ENCODE measurements at regions not wholly inside any gene's neighbourhood (a gene's known extent, or its start where the extent isn't known, plus 50 kb on each side); places are given as distances from the start of the nearest gene placed in this dataset.

GRCh38 chr4:177119691-177120090 lies 190.0 kb upstream of the NEIL3 start:
- in situ Hi-C loops (cut with HindIII; ENCODE audit: low pct_ligation_motif_present, low pct_unique_long_range_greater_than_20kb, low sequenced_read_pairs) = no loop called here
- no peak for DNase-seq

- in situ Hi-C loops (cut with HindIII; ENCODE audit: low pct_ligation_motif_present, low pct_unique_long_range_greater_than_20kb, low sequenced_read_pairs) = no loop called here
Measured at GRCh38 chr4:177123811-177124210, 185.9 kb upstream of the NEIL3 start.

GRCh38 chr4:177124349-177125064 lies 185.2 kb upstream of the NEIL3 start:
- no peak for DNase-seq
- in situ Hi-C loops (cut with HindIII; ENCODE audit: low pct_ligation_motif_present, low pct_unique_long_range_greater_than_20kb, low sequenced_read_pairs) = no loop called here

More at GRCh38 chr4:177123811-177124210, 185.9 kb upstream of the NEIL3 start:
- no peak for DNase-seq

- in situ Hi-C loops (cut with HindIII; ENCODE audit: low pct_ligation_motif_present, low pct_unique_long_range_greater_than_20kb, low sequenced_read_pairs) = no loop called here
- DNase-seq = no peak
Measured at GRCh38 chr4:177125656-177126055, 184.0 kb upstream of the NEIL3 start.

GRCh38 chr4:177127658-177128057 lies 182.0 kb upstream of the NEIL3 start:
- DNase-seq = no peak
- in situ Hi-C loops (cut with HindIII; ENCODE audit: low pct_ligation_motif_present, low pct_unique_long_range_greater_than_20kb, low sequenced_read_pairs) = no loop called here

- in situ Hi-C loops (cut with HindIII; ENCODE audit: low pct_ligation_motif_present, low pct_unique_long_range_greater_than_20kb, low sequenced_read_pairs) = no loop called here
- DNase-seq = no peak
Measured at GRCh38 chr4:177128306-177128705, 181.4 kb upstream of the NEIL3 start.

GRCh38 chr4:177131736-177132135 lies 177.9 kb upstream of the NEIL3 start:
- in situ Hi-C loops (cut with HindIII; ENCODE audit: low pct_ligation_motif_present, low pct_unique_long_range_greater_than_20kb, low sequenced_read_pairs) = no loop called here
- DNase-seq = no peak

- in situ Hi-C loops (cut with HindIII; ENCODE audit: low pct_ligation_motif_present, low pct_unique_long_range_greater_than_20kb, low sequenced_read_pairs) = no loop called here
- DNase-seq = no peak
Measured at GRCh38 chr4:177147668-177148067, 162.0 kb upstream of the NEIL3 start.

- in situ Hi-C loops (cut with HindIII; ENCODE audit: low pct_ligation_motif_present, low pct_unique_long_range_greater_than_20kb, low sequenced_read_pairs) = no loop called here
- DNase-seq = no peak
Measured at GRCh38 chr4:177155454-177155853, 154.2 kb upstream of the NEIL3 start.

GRCh38 chr4:177159600-177159999 lies 150.1 kb upstream of the NEIL3 start:
- in situ Hi-C loops (cut with HindIII; ENCODE audit: low pct_ligation_motif_present, low pct_unique_long_range_greater_than_20kb, low sequenced_read_pairs) = no loop called here
- no peak for DNase-seq

- in situ Hi-C loops (cut with HindIII; ENCODE audit: low pct_ligation_motif_present, low pct_unique_long_range_greater_than_20kb, low sequenced_read_pairs) = no loop called here
- no peak for DNase-seq
Measured at GRCh38 chr4:177161781-177162180, 147.9 kb upstream of the NEIL3 start.

GRCh38 chr4:177163532-177163931 lies 146.1 kb upstream of the NEIL3 start:
- in situ Hi-C loops (cut with HindIII; ENCODE audit: low pct_ligation_motif_present, low pct_unique_long_range_greater_than_20kb, low sequenced_read_pairs) = no loop called here
- no peak for DNase-seq

- DNase-seq = no peak
- in situ Hi-C loops (cut with HindIII; ENCODE audit: low pct_ligation_motif_present, low pct_unique_long_range_greater_than_20kb, low sequenced_read_pairs) = no loop called here
Measured at GRCh38 chr4:177171588-177171987, 138.1 kb upstream of the NEIL3 start.

- in situ Hi-C loops (cut with HindIII; ENCODE audit: low pct_ligation_motif_present, low pct_unique_long_range_greater_than_20kb, low sequenced_read_pairs) = no loop called here
- no peak for DNase-seq
Measured at GRCh38 chr4:177175473-177175872, 134.2 kb upstream of the NEIL3 start.

- no peak for DNase-seq
- in situ Hi-C loops (cut with HindIII; ENCODE audit: low pct_ligation_motif_present, low pct_unique_long_range_greater_than_20kb, low sequenced_read_pairs) = no loop called here
Measured at GRCh38 chr4:177177541-177178081, 132.1 kb upstream of the NEIL3 start.

GRCh38 chr4:177178246-177178645 lies 131.4 kb upstream of the NEIL3 start:
- in situ Hi-C loops (cut with HindIII; ENCODE audit: low pct_ligation_motif_present, low pct_unique_long_range_greater_than_20kb, low sequenced_read_pairs) = no loop called here

GRCh38 chr4:177182166-177182565 lies 127.5 kb upstream of the NEIL3 start:
- in situ Hi-C loops (cut with HindIII; ENCODE audit: low pct_ligation_motif_present, low pct_unique_long_range_greater_than_20kb, low sequenced_read_pairs) = no loop called here
- DNase-seq = no peak

More at GRCh38 chr4:177178246-177178645, 131.4 kb upstream of the NEIL3 start:
- DNase-seq = no peak

- no peak for DNase-seq
- in situ Hi-C loops (cut with HindIII; ENCODE audit: low pct_ligation_motif_present, low pct_unique_long_range_greater_than_20kb, low sequenced_read_pairs) = no loop called here
Measured at GRCh38 chr4:177182728-177183127, 126.9 kb upstream of the NEIL3 start.

- DNase-seq = no peak
- in situ Hi-C loops (cut with HindIII; ENCODE audit: low pct_ligation_motif_present, low pct_unique_long_range_greater_than_20kb, low sequenced_read_pairs) = no loop called here
Measured at GRCh38 chr4:177185151-177185550, 124.5 kb upstream of the NEIL3 start.

GRCh38 chr4:177185579-177185978 lies 124.1 kb upstream of the NEIL3 start:
- in situ Hi-C loops (cut with HindIII; ENCODE audit: low pct_ligation_motif_present, low pct_unique_long_range_greater_than_20kb, low sequenced_read_pairs) = no loop called here

More at GRCh38 chr4:177185579-177185978, 124.1 kb upstream of the NEIL3 start:
- no peak for DNase-seq
